ENCODE measurements at regions not wholly inside any gene's neighbourhood (a gene's known extent, or its start where the extent isn't known, plus 50 kb on each side); places are given as distances from the start of the nearest gene placed in this dataset.

- intact Hi-C loops (cut with micrococcal nuclease; ENCODE audit: unreplicated experiment): no loop called here
- no peak overlapping the region for H3K4me3 Mint-ChIP-seq (ENCODE audit: low read depth, unreplicated experiment)
- H3K9me3 Mint-ChIP-seq (ENCODE audit: low read depth, unreplicated experiment): peaks cover 3% of the 10 kb centered on the region
- no peaks in the 10 kb centered on the region for H3K27me3 Mint-ChIP-seq (ENCODE audit: unreplicated experiment)
- no peaks in the 10 kb centered on the region for H3K36me3 Mint-ChIP-seq (ENCODE audit: insufficient read depth, unreplicated experiment)
- H3K27ac Mint-ChIP-seq (ENCODE audit: unreplicated experiment): no peak overlapping the region
- CTCF ChIA-PET: no interaction called here
- BruUV-seq (replicated peaks): no TSS peak
- no peak for TF ChIP-seq CTCF (IDR thresholded peaks at IDR 0.05; ENCODE audit: unreplicated experiment)
- no peaks in the 10 kb centered on the region for H3K4me1 Mint-ChIP-seq (ENCODE audit: low read depth, unreplicated experiment)
- no peak for DNase-seq
These were observed 246.8 kb upstream of the DCC start for GRCh38 chr18:52093171-52093570.

- no peak overlapping the region for H3K27ac Mint-ChIP-seq (ENCODE audit: unreplicated experiment)
- intact Hi-C loops (cut with micrococcal nuclease; ENCODE audit: unreplicated experiment): no loop called here
- no peak for TF ChIP-seq CTCF (IDR thresholded peaks at IDR 0.05; ENCODE audit: unreplicated experiment)
- H3K36me3 Mint-ChIP-seq (ENCODE audit: insufficient read depth, unreplicated experiment): no peaks in the 10 kb centered on the region
- peaks cover 2% of the 10 kb centered on the region for H3K9me3 Mint-ChIP-seq (ENCODE audit: low read depth, unreplicated experiment)
- CTCF ChIA-PET: no interaction called here
- no TSS peak for BruUV-seq (replicated peaks)
- H3K4me1 Mint-ChIP-seq (ENCODE audit: low read depth, unreplicated experiment): no peaks in the 10 kb centered on the region
- no peak for DNase-seq
- H3K4me3 Mint-ChIP-seq (ENCODE audit: low read depth, unreplicated experiment): no peak overlapping the region
- no peaks in the 10 kb centered on the region for H3K27me3 Mint-ChIP-seq (ENCODE audit: unreplicated experiment)
These were observed 221.3 kb upstream of the DCC start for GRCh38 chr18:52118684-52119083.

- intact Hi-C loops (cut with micrococcal nuclease; ENCODE audit: unreplicated experiment): no loop called here
- H3K4me3 Mint-ChIP-seq (ENCODE audit: low read depth, unreplicated experiment): no peak overlapping the region
- no peaks in the 10 kb centered on the region for H3K36me3 Mint-ChIP-seq (ENCODE audit: insufficient read depth, unreplicated experiment)
- TF ChIP-seq CTCF (IDR thresholded peaks at IDR 0.05; ENCODE audit: unreplicated experiment): no peak
- H3K4me1 Mint-ChIP-seq (ENCODE audit: low read depth, unreplicated experiment): no peaks in the 10 kb centered on the region
- DNase-seq: no peak
- H3K27me3 Mint-ChIP-seq (ENCODE audit: unreplicated experiment): no peaks in the 10 kb centered on the region
- CTCF ChIA-PET: interaction anchor here (0.6 kb wide), 1 partner anchor 248 kb away, joined by 8 read pairs; no protein-coding TSS in a partner anchor
- BruUV-seq (replicated peaks): no TSS peak
- peaks cover 2% of the 10 kb centered on the region for H3K9me3 Mint-ChIP-seq (ENCODE audit: low read depth, unreplicated experiment)
- H3K27ac Mint-ChIP-seq (ENCODE audit: unreplicated experiment): no peak overlapping the region
These were observed 209.2 kb upstream of the DCC start for GRCh38 chr18:52130624-52131301.

- CTCF ChIA-PET: interaction anchor here (0.6 kb wide), 1 partner anchor 249 kb away, joined by 8 read pairs; no protein-coding TSS in a partner anchor
- Mint-ChIP-seq H3K27ac (ENCODE audit: unreplicated experiment) (no peak overlapping the region), H3K4me1 (ENCODE audit: low read depth, unreplicated experiment) (no peaks in the 10 kb centered on the region), H3K9me3 (ENCODE audit: low read depth, unreplicated experiment) (peaks cover 3% of the 10 kb centered on the region), H3K4me3 (ENCODE audit: low read depth, unreplicated experiment) (no peak overlapping the region), H3K27me3 (ENCODE audit: unreplicated experiment) (no peaks in the 10 kb centered on the region), H3K36me3 (ENCODE audit: insufficient read depth, unreplicated experiment) (no peaks in the 10 kb centered on the region)
- DNase-seq: no peak
- intact Hi-C loops (cut with micrococcal nuclease; ENCODE audit: unreplicated experiment): no loop called here
- no TSS peak for BruUV-seq (replicated peaks)
- TF ChIP-seq CTCF (IDR thresholded peaks at IDR 0.05; ENCODE audit: unreplicated experiment): no peak
These were observed 208.2 kb upstream of the DCC start for GRCh38 chr18:52131845-52132244.

Measured in Calu3 (cell line).